ENCODE measurements at regions not wholly inside any gene's neighbourhood (a gene's known extent, or its start where the extent isn't known, plus 50 kb on each side); places are given as distances from the start of the nearest gene placed in this dataset.

GRCh38 chr12:130074661-130075406 lies 87.4 kb upstream of the FZD10 start:
- DNase-seq: no peak

GRCh38 chr12:130075497-130076076 lies 86.7 kb upstream of the FZD10 start:
- no peak for DNase-seq

GRCh38 chr12:130076126-130076525 lies 86.1 kb upstream of the FZD10 start:
- no peak for DNase-seq

GRCh38 chr12:130076752-130077151 lies 85.5 kb upstream of the FZD10 start:
- DNase-seq: no peak

- DNase-seq: no peak
Observed at GRCh38 chr12:130078852-130079251, 83.4 kb upstream of the FZD10 start.

- no peak for DNase-seq
Observed at GRCh38 chr12:130079279-130079678, 83.0 kb upstream of the FZD10 start.

GRCh38 chr12:130080205-130080604 lies 82.1 kb upstream of the FZD10 start:
- no peak for DNase-seq

- no peak for DNase-seq
Observed at GRCh38 chr12:130081117-130081805, 81.0 kb upstream of the FZD10 start.

- DNase-seq: no peak
Observed at GRCh38 chr12:130083002-130083401, 79.3 kb upstream of the FZD10 start.

GRCh38 chr12:130083734-130084133 lies 78.5 kb upstream of the FZD10 start:
- no peak for DNase-seq

- no peak for DNase-seq
Observed at GRCh38 chr12:130084359-130084758, 77.9 kb upstream of the FZD10 start.

- DNase-seq: no peak
Observed at GRCh38 chr12:130086248-130086647, 76.0 kb upstream of the FZD10 start.

GRCh38 chr12:130086797-130087196 lies 75.5 kb upstream of the FZD10 start:
- no peak for DNase-seq

- DNase-seq: no peak
Observed at GRCh38 chr12:130087222-130087621, 75.0 kb upstream of the FZD10 start.

GRCh38 chr12:130088504-130088903 lies 73.8 kb upstream of the FZD10 start:
- no peak for DNase-seq

- DNase-seq: no peak
Observed at GRCh38 chr12:130090542-130090941, 71.7 kb upstream of the FZD10 start.

- no peak for DNase-seq
Observed at GRCh38 chr12:130093380-130093779, 68.9 kb upstream of the FZD10 start.

- DNase-seq: no peak
Observed at GRCh38 chr12:130097342-130097741, 64.9 kb upstream of the FZD10 start.

- DNase-seq: no peak
Observed at GRCh38 chr12:130097798-130098255, 64.4 kb upstream of the FZD10 start.

GRCh38 chr12:130098301-130099005 lies 63.8 kb upstream of the FZD10 start:
- DNase-seq: no peak

GRCh38 chr12:130100634-130101362 lies 61.5 kb upstream of the FZD10 start:
- DNase-seq: no peak

- no peak for DNase-seq
Observed at GRCh38 chr12:130101370-130101769, 60.9 kb upstream of the FZD10 start.

- DNase-seq: no peak
Observed at GRCh38 chr12:130102266-130102665, 60.0 kb upstream of the FZD10 start.
